ENCODE measurements at regions not wholly inside any gene's neighbourhood (a gene's known extent, or its start where the extent isn't known, plus 50 kb on each side); places are given as distances from the start of the nearest gene placed in this dataset.

DNA sequence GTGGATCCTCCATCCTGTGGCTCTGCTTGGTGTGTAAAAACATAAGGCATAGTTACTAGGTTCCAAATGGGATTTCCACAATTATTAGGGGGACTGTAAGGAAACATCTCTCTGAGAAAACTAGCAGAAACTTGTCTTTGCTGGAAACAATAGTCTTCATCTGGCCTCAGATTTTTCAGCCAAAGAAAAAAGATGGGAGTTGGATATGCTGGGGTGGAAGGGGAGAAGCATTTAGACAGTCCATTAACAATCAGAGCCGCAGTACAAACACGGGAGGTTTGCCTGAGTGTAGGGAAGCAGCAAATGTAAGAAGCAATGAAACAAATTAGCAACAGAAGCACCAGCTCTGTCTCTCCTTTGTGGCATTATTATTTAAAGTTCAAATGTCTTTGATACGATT lies 402.7 kb upstream of the ZNF608 start:
- peak; percentile 68 for DNase-seq

DNA sequence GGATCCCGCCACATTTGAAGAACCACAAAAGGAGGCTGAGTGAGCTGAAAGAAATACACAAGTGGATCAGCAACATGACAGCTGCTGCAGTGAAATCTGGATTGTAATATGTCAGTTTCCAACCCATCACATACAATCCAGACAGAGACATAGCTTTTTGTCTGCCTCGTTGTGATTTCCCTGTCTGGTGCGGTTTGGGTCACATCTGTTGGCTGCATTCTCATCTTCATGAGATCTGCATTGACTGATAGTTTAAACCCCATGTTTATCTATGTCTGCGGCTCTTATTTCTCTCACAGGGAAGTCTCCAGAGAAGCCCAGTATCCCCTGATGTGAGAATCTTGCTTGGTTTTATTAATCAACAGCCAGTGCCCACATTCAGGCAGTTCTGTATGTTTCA lies 403.1 kb upstream of the ZNF608 start:
- DNase-seq, result peak; percentile 72

DNA sequence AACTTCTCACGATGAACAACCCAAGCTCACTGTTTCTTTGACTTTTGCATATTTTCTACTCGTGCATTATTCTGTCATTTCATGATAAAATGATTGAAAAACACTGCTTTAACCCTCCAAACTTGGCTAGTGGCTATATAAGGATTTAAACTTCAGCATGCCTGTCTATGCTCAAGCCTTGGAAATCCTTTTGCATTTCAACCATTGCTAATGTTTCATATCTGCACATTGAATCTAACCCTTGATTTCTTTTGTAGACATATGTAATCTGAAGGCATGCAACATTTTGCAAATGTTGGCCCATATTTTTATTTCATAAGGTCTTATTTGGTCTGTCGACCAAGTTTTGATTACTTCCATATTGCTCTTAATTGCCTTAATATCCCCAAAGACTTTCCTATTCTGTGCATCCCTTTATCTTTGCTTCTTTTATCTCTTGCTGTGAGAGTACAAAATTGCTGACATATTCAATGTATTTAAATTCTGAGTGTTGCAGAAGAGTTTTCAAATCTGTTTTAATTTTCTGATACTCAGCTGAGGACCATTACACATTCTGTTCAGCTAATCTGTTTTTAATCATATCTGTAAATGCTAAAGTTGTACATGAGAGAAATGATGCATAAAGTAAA lies 403.7 kb upstream of the ZNF608 start:
- DNase-seq, result no peak

DNA sequence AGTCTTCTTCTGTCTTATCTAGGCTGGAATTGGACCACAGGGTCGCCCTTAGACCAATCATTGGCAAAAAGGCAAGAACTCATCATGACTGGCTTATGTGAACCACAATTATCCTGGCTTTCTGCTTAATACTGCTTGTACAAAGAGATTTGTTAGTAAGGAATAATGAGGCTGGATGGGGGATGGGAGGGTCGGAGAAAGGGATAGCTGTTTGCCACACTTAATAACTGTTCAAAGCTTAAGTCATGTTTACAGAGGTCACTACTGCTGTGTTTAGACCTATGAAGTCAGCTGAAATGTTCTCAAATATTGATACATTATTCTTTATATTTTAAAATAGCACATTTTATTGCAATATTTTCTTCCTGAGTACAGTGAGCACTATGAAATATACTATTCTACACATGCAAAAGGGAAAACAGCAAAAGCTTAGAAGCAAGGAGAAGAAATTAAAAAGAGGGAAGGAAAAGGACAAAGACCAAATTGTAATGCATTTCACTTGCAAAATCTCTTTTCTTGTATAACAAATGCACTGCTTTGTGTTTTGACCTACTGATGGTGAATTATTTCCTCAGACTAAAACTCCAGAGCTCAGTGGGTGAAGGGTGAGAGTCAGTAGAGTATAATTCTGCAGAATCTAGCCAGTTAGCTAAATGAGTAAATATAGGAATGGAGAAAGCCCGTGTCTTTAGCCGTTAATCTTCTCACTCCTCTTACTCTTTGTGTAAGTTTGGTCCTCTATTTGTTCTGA lies 404.9 kb upstream of the ZNF608 start:
- DNase-seq, result peak; percentile 52

DNA sequence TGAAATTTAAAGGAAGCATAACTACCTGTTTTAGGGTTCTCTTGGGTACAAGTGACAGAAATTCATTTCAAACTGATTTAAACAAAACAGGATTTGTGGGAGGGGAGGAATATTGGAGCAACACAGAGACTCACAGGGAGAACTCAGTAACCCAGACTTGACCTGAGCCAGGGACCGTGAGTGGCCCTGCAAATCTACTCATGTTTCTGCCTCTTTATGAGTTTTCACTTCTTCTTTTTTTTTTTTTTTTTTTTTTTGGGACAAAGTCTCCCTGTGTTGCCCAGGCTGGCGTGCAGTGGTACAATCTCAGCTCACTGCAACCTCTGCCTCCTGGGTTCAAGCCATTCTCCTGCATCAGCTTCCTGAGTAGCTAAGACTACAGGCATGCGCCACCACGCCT lies 405.6 kb upstream of the ZNF608 start:
- DNase-seq, result no peak

DNA sequence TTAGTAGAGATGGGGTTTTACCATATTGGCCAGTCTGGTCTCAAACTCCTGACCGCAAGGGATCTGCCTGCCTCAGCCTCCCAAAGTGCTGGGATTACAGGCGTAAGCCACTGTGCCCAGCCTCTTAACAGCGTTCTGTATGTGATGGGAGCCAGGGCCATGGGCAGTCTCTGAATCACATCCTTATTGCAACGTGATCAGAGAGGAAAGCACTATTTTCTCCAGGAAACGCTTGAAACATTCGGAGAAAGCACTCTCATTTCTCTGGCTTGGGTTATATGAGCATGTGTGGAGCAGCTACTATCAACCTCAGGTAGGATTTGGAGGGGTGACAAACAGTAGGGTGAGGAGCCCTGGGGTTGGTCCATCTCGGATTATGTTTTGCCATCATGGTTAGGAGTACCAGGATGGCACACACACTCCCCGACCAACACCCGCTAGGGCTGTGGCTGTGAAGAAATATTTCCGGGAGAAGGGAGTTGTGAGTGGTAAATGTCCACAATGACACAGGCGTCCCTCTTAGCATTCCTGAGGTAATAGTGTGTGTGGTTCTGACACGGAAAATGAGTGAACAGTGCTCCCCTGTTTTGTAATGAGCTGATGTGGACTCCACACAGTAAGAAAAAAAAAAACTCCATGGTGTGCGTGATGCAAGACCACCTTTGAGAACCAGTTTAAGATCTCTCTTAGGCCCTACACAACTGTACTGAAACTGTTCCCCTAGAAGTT lies 406.2 kb upstream of the ZNF608 start:
- DNase-seq, result no peak

DNA sequence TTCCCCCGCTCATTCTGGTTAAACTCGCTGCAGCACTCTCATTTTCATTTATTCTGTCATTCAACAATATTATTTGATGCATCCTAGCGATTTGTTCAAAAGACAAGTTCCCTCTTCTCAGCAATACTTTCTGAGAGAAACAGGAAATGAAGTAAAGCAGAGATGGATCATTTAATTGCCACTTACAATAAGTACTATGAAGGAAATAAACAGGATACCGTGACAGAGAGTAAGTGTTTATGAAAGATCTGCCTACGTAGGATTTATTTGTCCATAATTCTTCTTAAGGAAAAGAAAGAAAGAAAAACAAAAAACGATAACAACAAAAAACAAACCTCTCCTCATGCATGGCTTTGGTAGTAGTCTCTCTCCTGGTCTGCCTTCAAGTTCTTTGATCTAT lies 406.8 kb upstream of the ZNF608 start:
- DNase-seq, result peak; percentile 18

DNA sequence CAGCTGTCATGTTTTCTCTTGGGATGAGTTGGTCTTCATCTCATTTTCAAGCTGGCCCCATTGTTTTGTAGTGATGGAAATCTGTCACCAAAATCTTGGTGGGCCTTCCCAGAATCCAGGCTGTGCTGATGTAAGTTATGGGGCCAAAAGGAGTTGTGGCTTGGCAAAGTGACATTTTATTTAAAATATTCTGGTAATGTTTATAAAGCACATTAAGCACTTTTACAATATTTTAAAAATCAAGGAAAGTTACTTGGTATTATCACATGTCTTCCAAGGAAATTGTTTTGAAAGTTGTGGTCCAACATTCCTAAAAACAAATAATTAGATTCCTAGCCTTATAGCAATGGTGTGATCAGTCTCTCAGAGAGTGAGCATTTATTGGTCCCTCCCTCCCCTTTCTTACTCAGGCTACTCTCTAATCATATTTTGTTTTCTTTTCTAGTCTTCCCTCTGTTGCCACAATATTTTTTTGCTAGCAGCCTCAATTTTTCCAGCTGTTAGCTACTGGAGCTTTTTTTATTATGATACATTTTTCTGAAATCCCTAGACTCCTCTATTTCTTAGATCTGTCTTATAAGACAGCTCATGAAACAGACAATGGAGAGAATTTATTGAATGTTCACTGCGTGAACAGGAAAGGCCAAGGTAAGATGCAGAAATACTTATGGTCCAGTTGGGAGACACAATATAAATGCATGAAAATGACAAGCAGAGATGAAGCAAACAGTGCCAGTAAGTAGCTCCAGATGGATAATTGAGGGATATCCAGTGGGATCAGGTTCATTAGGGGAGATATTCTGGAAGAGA lies 408.1 kb upstream of the ZNF608 start:
- peak; percentile 80 for DNase-seq

DNA sequence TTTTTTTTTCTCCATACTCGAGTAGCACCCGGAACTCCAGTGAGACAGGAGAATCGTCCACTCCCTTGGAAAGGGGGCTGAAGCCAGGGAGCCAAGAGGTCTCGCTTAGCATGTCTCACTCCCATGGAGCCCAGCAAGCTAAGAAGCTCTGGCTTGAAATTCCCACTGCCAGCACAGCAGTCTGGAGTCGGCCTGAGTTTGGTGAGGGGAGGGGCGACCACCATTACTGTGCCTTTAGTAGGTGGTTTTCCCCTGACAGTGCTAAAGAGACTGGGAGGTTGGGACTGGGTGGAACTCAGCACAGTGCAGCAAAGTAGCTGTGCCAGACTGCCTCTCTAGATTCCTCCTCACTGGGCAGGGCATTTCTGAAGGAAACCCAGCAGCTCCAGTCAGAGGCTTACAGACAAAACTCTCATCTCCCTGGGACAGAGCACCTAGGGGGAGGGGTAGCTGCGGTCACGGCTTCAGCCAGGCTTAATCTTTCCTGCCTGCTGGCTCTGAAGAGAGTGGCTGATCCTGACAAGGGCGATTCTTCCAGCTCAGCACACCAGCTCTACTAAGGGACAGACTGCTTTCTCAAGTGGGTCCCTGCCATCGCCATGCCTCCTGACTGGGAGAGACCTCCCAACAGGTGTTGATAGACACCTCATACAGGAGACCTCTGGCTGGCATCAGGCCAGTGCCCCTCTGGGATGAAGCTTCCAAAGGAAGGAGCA lies 414.5 kb upstream of the ZNF608 start:
- DNase-seq, result no peak

DNA sequence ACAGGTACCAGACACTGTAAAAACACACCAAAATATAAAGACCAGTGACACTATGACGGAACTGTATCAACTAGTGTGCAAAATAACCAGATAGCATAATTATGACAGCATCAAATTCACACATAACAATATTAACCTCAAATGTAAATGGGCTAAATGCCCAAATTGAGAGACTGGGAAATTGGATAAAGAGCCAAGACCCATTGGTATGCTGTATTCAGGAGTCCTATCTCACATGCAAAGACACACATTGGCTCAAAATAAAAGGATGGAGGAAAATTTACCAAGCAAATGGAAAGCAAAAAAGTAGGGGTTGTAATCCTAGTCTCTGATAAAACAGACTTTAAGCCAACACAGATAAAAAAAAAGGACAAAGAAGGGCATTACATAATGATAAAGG lies 416.3 kb upstream of the ZNF608 start:
- DNase-seq, result no peak

DNA sequence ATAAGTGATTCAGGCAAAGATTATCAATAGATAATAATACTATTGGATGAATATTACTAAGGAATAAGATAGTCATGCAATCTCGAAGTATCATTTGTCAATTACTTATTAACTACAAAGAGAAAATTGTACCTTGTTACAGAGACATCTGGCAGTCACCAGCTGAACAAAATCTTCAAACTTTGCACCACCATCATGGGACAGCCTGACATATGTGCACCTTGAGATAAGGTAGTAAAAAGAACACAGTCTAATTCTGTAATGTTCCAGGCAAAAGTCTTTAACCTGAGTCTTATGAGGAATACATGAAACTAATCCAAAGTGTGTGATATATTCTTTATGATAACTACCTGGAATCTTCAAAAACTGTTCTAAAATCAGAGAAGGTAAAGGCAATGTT lies 423.0 kb upstream of the ZNF608 start:
- no peak for DNase-seq

DNA sequence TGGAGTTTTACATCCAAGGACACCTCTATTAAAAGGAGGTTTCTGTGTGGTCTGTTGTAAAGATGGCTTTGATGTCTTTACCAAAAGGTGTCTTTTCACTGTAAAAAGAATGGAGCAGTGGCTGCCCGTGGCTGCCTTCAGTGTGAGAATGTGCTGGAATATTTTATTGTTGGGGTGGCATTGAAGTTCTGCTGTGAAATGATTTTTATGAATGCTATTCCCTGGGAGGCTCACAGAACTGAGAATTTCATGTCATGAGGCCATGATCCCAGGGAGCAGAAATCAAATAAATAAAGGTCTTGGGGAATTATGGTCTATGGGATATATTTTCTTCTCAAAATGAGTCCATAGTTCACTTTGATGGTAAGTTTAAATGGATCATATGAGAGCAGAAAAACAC lies 425.2 kb upstream of the ZNF608 start:
- DNase-seq, result no peak

DNA sequence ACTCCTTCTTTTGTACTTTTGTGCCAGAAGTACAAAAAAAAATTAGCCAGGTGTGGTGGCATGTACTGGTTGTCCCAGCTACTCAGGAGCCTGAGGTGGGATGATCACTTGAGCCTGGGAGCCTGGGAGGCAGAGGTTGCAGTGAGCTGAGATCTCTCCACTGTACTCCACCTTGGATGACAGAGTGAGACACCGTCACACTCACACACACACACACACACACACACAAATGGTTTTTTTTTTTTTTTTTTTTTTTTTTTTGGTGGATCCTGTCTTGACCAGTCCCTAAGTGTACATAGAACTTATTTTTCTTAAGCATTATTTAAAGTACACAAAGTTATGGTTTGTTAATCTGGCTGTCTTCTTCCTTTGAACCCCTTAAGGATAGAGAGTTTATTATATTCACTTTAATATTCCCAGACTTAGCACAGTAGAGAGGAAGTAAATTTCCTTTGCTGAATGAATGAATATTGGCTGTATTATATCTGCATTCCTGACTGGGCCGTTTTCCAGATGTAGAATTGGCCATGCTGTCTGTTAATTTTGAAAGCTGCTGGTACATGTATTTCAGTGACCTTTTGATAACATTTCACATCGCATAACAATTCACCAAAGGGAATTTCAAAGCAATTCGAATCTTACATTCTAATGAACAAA lies 429.0 kb upstream of the ZNF608 start:
- peak; percentile 41 for DNase-seq

DNA sequence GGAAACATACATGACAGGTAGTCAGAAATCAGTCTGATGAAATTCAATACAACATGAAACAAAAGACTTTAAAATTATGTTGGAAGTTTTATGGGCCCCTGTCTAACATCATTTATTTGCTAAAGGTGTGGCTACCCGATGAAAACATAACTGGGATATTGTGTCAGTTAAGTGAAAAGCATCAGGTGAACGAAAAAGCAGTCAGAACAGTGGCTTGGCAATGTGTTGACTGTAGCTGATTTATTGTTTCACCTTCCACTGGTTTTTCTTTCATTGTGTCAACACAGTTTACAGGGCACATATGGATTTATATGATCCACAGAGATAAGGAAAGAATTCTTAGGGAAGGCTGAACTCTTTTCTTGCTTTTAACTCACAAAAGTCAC lies 429.6 kb upstream of the ZNF608 start:
- peak; percentile 95 for DNase-seq

DNA sequence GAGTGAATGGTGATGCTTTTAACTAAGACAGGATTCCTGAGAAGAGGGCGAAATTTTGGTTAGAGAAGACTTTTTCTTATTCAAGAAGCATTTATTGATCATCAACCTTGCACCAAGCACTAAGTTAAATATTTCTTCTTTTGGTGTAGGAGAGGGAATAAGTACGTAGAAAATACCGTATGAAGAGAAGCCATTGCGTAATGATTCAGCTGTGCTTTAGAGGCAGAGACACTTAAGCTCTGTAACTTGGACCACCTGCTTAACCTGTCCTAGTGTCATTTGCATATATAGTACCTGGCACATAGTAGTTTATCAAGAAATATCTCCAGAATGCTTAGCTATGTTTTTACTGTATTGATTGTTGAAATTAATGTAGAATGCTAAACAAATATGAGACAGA lies 430.9 kb upstream of the ZNF608 start:
- DNase-seq, result no peak

DNA sequence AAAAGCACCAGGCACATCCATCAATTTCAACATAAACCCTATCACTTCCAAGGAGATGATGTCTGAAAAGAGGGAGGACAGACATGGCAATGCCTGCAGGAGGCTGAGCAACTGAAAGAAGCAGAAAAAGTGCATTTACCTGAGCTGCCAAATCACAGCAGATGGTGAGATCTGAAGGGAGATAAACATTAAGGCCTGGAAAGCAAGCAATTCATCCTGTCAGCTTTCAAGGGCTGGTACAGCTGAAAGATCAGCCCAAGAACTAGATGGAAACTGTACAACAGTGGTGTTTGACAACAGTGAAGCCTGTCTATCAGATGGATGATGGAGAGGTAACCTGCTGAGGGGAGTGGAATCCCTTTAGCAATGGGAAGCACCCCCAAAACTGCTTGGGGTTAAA lies 433.2 kb upstream of the ZNF608 start:
- peak; percentile 96 for DNase-seq

DNA sequence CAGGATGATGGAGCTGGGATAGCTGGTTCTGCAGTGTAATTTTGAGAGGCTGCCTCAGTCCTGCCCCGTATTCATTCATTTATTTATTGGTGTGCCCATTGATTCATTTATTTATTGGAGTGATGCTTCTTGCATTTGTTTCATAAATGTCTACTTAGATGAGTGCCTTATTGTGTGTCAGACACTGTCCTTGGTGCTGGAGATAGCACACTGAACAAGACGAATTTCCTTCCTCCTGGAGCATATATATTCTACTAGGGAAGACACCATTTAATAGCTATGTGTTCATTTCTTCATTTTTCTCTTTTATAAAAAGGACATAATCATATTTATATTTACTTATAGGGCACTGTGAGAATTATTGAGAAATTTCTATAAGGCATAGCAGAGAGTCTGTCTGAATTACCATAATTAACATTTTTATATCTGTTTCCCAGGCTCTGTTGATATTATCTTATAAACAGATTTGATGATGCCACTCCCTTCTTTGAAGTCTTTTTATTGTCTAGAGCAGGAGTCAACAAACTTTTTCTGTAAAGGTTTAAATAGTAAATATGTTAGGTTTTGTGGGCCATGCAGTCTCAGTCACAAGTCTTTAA lies 433.9 kb upstream of the ZNF608 start:
- no peak for DNase-seq

DNA sequence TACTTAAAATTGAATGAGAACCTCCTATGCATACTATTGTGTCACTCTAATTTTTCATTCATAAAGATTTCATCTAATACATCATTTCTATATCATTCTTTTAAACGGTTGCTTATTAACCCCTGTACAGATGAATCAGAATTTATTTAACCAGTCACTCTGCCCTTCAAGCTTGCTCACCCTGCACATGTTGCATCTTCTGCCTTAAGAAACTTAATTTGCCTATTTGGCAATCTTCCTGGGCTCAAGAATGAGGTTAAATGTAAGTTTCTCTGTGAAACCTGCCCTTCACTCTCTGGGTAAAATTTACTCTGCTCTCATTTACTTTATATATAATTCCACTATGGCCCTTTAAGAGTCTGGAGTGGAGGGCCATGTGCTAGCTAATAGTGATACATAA lies 434.7 kb upstream of the ZNF608 start:
- peak; percentile 42 for DNase-seq

DNA sequence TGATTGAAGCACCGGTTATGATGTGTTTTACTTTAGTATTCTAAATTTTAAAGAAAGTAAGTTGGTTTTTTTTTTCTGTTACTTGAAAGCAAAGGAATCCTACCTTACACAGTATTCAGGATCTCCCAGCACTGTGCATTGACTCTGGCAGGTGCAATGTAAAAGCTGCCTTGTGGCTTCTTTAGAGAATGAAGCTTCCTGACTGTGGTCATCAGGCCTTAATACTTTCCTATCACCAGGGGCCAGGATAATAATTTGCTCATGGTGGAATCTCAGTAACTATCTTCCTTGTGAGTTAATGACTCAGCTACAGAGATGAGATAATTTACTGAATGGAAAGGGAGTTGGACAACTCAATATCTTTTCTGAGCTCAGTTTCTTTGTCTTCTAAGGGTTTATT lies 435.5 kb upstream of the ZNF608 start:
- peak; percentile 25 for DNase-seq

DNA sequence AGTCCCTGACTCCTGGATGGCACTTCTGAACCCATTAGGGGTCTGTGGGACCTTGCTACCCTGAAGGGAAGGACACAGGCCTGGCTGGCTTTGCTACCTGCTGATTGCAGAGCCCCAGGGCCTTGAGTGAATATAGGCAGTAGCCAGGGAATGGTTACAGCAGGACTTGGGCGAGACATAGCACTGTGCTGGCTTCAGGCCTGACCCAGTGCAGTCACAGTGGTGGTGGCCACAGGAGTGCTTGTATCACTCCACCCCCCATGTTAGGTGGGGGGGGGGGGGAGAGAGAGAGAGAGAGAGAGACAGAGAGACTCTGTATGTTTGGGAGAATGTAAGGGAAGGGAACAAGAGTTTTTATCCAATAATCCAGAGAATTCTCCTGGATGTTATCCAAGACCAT lies 439.3 kb upstream of the ZNF608 start:
- DNase-seq, result no peak

DNA sequence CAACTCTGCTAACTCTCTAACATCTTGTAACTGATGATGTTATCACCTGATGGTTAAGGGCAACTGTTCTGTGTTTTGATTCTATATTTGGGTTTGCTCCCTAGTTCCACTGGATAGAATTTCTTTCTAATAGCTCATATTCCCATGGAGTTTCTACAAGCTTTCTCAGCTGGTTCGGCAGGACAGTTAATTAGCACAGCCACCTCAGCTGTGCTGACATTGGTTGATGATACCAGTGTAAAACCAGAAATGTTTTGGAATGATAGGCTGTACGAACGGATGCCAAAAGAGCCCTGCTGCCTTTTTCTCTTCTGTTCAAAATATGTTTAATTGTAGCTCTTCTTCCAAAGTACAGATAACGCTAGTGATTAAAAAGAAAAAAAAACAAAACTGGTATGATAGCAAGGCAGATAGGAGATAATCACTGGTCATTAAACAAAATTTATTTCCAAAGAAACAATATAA lies 440.5 kb upstream of the ZNF608 start:
- DNase-seq, result peak; percentile 65

DNA sequence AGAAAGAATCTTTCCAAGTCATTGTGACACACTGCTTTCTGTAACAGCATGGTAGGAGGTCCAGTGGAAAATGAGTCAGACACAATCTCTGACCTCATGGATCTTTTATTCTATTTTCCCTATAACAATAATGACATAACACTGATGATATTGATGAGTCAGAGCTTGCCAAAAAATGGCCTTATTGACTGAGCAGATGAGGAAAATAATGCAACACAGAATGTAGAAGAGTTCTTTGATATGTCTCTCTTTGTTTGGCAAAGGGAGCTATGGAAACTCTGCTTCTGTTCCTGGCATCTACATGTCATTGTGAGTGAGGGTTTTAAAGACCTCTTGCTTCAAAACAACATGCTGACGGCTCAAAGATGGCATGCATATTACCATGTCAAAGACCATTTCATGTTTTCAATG lies 443.1 kb upstream of the ZNF608 start:
- peak; percentile 63 for DNase-seq
